ENCODE measurements at regions not wholly inside any gene's neighbourhood (a gene's known extent, or its start where the extent isn't known, plus 50 kb on each side); places are given as distances from the start of the nearest gene placed in this dataset.

DNA sequence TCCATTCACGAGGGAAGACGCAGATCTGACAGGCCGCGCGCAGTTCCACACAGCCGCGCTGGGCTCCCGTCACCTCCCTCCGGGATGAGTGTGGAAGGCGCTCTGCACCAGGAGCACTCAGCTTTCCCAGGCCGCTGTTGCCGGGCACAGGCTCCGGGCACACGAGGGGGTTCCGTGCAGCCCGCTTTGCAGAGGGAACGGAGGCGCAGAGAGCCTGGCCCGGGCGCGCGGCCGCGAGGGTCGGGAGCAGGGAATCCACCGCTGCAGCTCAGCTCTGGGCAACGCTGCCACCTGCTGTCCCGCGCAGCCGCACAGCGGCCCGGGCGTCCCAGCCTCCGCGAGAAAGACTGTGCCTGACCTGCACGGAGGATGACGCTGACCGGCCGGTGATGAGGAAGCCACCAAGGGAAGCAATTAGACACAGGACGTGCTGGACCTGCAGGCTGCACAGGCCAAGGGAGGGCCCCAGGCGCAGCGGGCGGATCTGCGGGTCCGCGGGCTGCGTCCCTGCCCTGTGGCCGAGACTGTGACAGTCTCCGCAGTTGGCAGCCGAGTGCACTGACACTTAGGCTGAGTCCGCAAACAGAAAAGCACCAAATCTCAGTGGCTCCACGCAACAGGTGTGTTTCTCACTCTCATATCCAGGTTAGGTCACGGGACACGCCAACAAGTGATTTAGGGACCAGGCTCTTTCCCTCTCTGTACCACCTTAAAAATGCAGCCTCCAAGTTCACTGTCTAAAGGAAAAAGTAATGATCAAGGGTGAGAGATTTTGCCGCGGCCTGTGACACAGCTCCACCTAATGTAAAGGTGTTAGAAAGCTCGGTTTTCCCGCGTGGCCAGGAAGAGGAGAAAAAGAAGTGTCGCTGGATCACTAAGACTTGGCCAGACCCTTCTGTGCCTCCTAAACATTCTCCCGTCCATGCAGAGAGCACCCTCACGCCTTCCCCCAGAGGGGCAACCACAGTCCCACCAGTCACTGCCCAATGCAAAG lies 94.5 kb downstream of the SEC61G start:
- no TSS peak for BruUV-seq (replicated peaks)
- TF ChIP-seq TCF7L2 (IDR thresholded peaks at IDR 0.05; ENCODE audit: low read depth, low read length), result no peak
- TF ChIP-seq POLR2AphosphoS5 (IDR thresholded peaks at IDR 0.05; ENCODE audit: low read depth, low read length), result no peak
- TF ChIP-seq SIN3A (IDR thresholded peaks at IDR 0.05; ENCODE audit: borderline replicate concordance, insufficient read depth, low read depth, low read length), result no peak
- TF ChIP-seq, protein P1, sequence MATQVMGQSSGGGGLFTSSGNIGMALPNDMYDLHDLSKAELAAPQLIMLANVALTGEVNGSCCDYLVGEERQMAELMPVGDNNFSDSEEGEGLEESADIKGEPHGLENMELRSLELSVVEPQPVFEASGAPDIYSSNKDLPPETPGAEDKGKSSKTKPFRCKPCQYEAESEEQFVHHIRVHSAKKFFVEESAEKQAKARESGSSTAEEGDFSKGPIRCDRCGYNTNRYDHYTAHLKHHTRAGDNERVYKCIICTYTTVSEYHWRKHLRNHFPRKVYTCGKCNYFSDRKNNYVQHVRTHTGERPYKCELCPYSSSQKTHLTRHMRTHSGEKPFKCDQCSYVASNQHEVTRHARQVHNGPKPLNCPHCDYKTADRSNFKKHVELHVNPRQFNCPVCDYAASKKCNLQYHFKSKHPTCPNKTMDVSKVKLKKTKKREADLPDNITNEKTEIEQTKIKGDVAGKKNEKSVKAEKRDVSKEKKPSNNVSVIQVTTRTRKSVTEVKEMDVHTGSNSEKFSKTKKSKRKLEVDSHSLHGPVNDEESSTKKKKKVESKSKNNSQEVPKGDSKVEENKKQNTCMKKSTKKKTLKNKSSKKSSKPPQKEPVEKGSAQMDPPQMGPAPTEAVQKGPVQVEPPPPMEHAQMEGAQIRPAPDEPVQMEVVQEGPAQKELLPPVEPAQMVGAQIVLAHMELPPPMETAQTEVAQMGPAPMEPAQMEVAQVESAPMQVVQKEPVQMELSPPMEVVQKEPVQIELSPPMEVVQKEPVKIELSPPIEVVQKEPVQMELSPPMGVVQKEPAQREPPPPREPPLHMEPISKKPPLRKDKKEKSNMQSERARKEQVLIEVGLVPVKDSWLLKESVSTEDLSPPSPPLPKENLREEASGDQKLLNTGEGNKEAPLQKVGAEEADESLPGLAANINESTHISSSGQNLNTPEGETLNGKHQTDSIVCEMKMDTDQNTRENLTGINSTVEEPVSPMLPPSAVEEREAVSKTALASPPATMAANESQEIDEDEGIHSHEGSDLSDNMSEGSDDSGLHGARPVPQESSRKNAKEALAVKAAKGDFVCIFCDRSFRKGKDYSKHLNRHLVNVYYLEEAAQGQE (IDR thresholded peaks at IDR 0.05; ENCODE audit: insufficient read depth in 1 of 2, low read depth in 2 of 2, low read length in 1 of 2), result peak in 1 of 2 experiments; percentile 53; a peak in 1 of 4 replicates
- TF ChIP-seq, protein P2, sequence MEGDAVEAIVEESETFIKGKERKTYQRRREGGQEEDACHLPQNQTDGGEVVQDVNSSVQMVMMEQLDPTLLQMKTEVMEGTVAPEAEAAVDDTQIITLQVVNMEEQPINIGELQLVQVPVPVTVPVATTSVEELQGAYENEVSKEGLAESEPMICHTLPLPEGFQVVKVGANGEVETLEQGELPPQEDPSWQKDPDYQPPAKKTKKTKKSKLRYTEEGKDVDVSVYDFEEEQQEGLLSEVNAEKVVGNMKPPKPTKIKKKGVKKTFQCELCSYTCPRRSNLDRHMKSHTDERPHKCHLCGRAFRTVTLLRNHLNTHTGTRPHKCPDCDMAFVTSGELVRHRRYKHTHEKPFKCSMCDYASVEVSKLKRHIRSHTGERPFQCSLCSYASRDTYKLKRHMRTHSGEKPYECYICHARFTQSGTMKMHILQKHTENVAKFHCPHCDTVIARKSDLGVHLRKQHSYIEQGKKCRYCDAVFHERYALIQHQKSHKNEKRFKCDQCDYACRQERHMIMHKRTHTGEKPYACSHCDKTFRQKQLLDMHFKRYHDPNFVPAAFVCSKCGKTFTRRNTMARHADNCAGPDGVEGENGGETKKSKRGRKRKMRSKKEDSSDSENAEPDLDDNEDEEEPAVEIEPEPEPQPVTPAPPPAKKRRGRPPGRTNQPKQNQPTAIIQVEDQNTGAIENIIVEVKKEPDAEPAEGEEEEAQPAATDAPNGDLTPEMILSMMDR (IDR thresholded peaks at IDR 0.05), result peak; percentile 91
- intact Hi-C loops (cut with micrococcal nuclease; ENCODE audit: unreplicated experiment) (no loop called here), in situ Hi-C loops (cut with HindIII; ENCODE audit: low pct_unique_long_range_greater_than_20kb, low sequenced_read_pairs) (no loop called here)
- no peaks in the 10 kb centered on the region for H3K9me3 ChIP-seq (ENCODE audit: control insufficient read depth, insufficient read depth, low read depth, low read length)
- POLR2A ChIA-PET, result no interaction called here
- H3K36me3 ChIP-seq (ENCODE audit: control insufficient read depth, insufficient read depth, low read length), result no peaks in the 10 kb centered on the region
- no peak overlapping the region for H3K27ac ChIP-seq (ENCODE audit: low read length)
- H3K4me3 ChIP-seq (ENCODE audit: low read depth in 2 of 2, low read length in 2 of 2), result peak overlapping the region; percentile 44 to 51
- 0 out of 2 replicates have a peak, but pooled peaks cover 3% of the 10 kb centered on the region for H3K4me1 ChIP-seq (ENCODE audit: control insufficient read depth, insufficient read depth, low read length)
- peak; percentile 99 for ATAC-seq
- peaks cover 27% of the 10 kb centered on the region for H3K27me3 ChIP-seq (ENCODE audit: control insufficient read depth, insufficient read depth, low read length)
- DNase-seq (ENCODE audit: low read depth, low spot score), result no peak
- CTCF ChIA-PET, result no interaction called here

DNA sequence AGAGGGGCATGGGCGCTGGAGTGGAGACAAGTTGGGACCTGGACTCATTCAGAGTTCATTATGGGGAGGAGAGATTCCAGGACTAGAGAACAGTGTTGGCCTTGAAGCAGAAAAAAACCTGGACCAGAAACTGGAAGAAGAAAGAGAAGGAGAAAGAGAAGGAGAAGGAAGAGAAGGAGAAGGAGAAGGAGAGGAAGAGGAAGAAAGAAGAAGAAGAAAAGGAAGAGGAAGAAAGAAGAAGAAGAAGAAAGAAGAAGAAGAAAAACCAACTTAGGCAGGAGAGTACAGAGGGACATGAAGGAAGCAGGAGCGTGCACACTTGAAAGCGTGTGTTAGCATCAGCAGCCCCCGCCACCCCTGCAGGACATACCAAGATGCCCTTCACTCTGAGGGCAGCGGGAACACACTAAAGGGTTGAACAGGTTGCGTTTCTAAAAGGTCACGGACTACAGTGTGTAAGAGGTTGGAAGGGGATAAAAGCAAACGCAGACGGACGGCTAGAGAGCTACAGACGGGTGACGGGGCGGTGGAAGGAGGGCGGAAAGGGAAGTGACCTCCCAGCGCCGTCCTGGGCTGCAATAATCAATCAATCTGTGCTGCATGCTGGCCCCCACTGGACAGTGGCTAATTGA lies 95.3 kb downstream of the SEC61G start:
- intact Hi-C loops (cut with micrococcal nuclease; ENCODE audit: unreplicated experiment) (no loop called here), in situ Hi-C loops (cut with HindIII; ENCODE audit: low pct_unique_long_range_greater_than_20kb, low sequenced_read_pairs) (no loop called here)
- DNase-seq (ENCODE audit: low read depth, low spot score), result no peak
- Histone ChIP-seq H3K4me3 (ENCODE audit: low read depth in 2 of 2, low read length in 2 of 2) (peak overlapping the region; percentile 44 to 51), H3K9me3 (ENCODE audit: control insufficient read depth, insufficient read depth, low read depth, low read length) (no peaks in the 10 kb centered on the region), H3K36me3 (ENCODE audit: control insufficient read depth, insufficient read depth, low read length) (no peaks in the 10 kb centered on the region), H3K27ac (ENCODE audit: low read length) (no peak overlapping the region), H3K4me1 (ENCODE audit: control insufficient read depth, insufficient read depth, low read length) (0 out of 2 replicates have a peak, but pooled peaks cover 3% of the 10 kb centered on the region), H3K27me3 (ENCODE audit: control insufficient read depth, insufficient read depth, low read length) (peaks cover 30% of the 10 kb centered on the region)
- peak; percentile 52 for ATAC-seq
- TF ChIP-seq, protein P1 (IDR thresholded peaks at IDR 0.05; ENCODE audit: insufficient read depth in 1 of 2, low read depth in 2 of 2, low read length in 1 of 2), result no peak
- TF ChIP-seq SIN3A (IDR thresholded peaks at IDR 0.05; ENCODE audit: borderline replicate concordance, insufficient read depth, low read depth, low read length) (no peak), TCF7L2 (IDR thresholded peaks at IDR 0.05; ENCODE audit: low read depth, low read length) (no peak), POLR2AphosphoS5 (IDR thresholded peaks at IDR 0.05; ENCODE audit: low read depth, low read length) (no peak)
- TF ChIP-seq, protein P2 (IDR thresholded peaks at IDR 0.05), result no peak
- BruUV-seq (replicated peaks), result no TSS peak
- ChIA-PET CTCF (no interaction called here), POLR2A (no interaction called here)

All from Panc1 (cell line).